Sigmoid colon (tissue), 6 donors: ENCODE measurements at regions not wholly inside any gene's neighbourhood (a gene's known extent, or its start where the extent isn't known, plus 50 kb on each side); places are given as distances from the start of the nearest gene placed in this dataset.
A peak's percentile ranks its signal among the peaks of the same experiment; 100 is the strongest.

Source experiments
- DNase-seq: peaks from one replicate; pipeline ENCODE4 v3.0.0-alpha.2; 2019
- H3K27ac ChIP-seq, 4 donors: fragments of 200-600 bp; sonication (generic); one replicate each; pipeline ENCODE4 v1.5.1; 2016 to 2019; ENCODE audit warnings: mild to moderate bottlenecking in 1 of 4
- H3K27me3 ChIP-seq, 3 donors: fragments of 200-600 bp; sonication (generic); one replicate each; pipeline ENCODE4 v1.5.1; 2019; ENCODE audit warnings: mild to moderate bottlenecking in 1 of 3
- H3K36me3 ChIP-seq, 4 donors: fragments of 200-600 bp; sonication (generic); one replicate each; pipeline ENCODE4 v1.5.1; 2016 to 2019
- H3K4me1 ChIP-seq, 4 donors: fragments of 200-600 bp; sonication (generic); one replicate each; pipeline ENCODE4 v1.5.1; 2017 to 2019
- H3K4me3 ChIP-seq, 4 donors: fragments of 200-600 bp; sonication (generic); one replicate each; pipeline ENCODE4 v1.5.1; 2017 to 2019; ENCODE audit warnings: mild to moderate bottlenecking in 2 of 4, moderate library complexity in 1 of 4
- H3K9me3 ChIP-seq, 4 donors: fragments of 200-600 bp in 3 of 4; sonication (generic) in 3 of 4; one replicate each; pipeline versions ENCODE4 v1.5.1 to v1.6.1; 2013 to 2019
- CTCF ChIP-seq, 4 experiments: fragments of 450-650 bp in 3 of 4; fragments of 200-600 bp in 1 of 4; IDR thresholded peaks; one replicate each; pipeline ENCODE4 v1.5.1; 2016 to 2019; ENCODE audit warnings: antibody characterized with exemption in 4 of 4, mild to moderate bottlenecking in 3 of 4, moderate library complexity in 2 of 4
- EP300 ChIP-seq, 4 donors: sonication (generic); formaldehyde crosslinking; IDR thresholded peaks; one replicate each; pipeline ENCODE4 v1.6.1; 2017; ENCODE audit warnings: antibody characterized with exemption in 4 of 4
- POLR2A ChIP-seq, 2 donors: fragments of 450-650 bp; IDR thresholded peaks; one replicate each; pipeline ENCODE4 v1.6.1; 2016; ENCODE audit warnings: antibody characterized with exemption in 2 of 2, mild to moderate bottlenecking in 2 of 2, moderate library complexity in 2 of 2
- POLR2AphosphoS5 ChIP-seq, 4 donors: sonication (generic); formaldehyde crosslinking; IDR thresholded peaks; one replicate each; pipeline ENCODE4 v1.6.1; 2017; ENCODE audit warnings: antibody characterized with exemption in 4 of 4
- whole genome bisulfite sequencing, 2 donors: extraction: QIAGEN DNeasy Blood & Tissue Kit; methylation state at CpG; one replicate each; pipeline ENCODE4 v1.1.7; 2013; 5-methylcytosine and 5-hydroxymethylcytosine counted together
- intact Hi-C: fragments of 100-400 bp; cut with DNase I; formaldehyde crosslinking; loops from one replicate; pipeline ENCODE4 v1.15.1; 2023
- donor health status: healthy with polysubstance abuse.
- donor health status: healthy.

- no peak overlapping the region for H3K27ac ChIP-seq
- H3K27me3 ChIP-seq: no peaks in the 10 kb centered on the region
- 49 to 91% methylated on average over 1 of the region's 1 CpG for WGBS, 2 donors
- TF ChIP-seq POLR2AphosphoS5 (IDR thresholded peaks at IDR 0.05) (no peak), EP300 (IDR thresholded peaks at IDR 0.05) (no peak), POLR2A (IDR thresholded peaks at IDR 0.05) (no peak), CTCF (IDR thresholded peaks at IDR 0.05) (no peak)
- intact Hi-C loops: no loop called here
- H3K4me3 ChIP-seq: no peak overlapping the region
- no peak for DNase-seq
- H3K9me3 ChIP-seq: no peaks in the 10 kb centered on the region
- H3K36me3 ChIP-seq: no peaks in the 10 kb centered on the region
- H3K4me1 ChIP-seq: peaks cover 0 to 28% (median 19%) of the 10 kb centered on the region in 4 donors
Observed at GRCh38 chr2:67312871-67313270, 84.3 kb upstream of the ETAA1 start.

GRCh38 chr2:67313536-67313935, 83.6 kb upstream of the ETAA1 start:
- Histone ChIP-seq H3K36me3 (no peaks in the 10 kb centered on the region), H3K4me1 (peaks cover 0 to 35% (median 24%) of the 10 kb centered on the region in 4 donors), H3K9me3 (no peaks in the 10 kb centered on the region), H3K4me3 (no peak overlapping the region), H3K27me3 (no peaks in the 10 kb centered on the region), H3K27ac (no peak overlapping the region)
- no peak for DNase-seq
- intact Hi-C loops: no loop called here
- 62 to 79% methylated on average over 1 of the region's 1 CpG for WGBS, 2 donors
- no peak for TF ChIP-seq EP300 (IDR thresholded peaks at IDR 0.05)
- no peak for TF ChIP-seq POLR2AphosphoS5 (IDR thresholded peaks at IDR 0.05)
- no peak for TF ChIP-seq POLR2A (IDR thresholded peaks at IDR 0.05)
- no peak for TF ChIP-seq CTCF (IDR thresholded peaks at IDR 0.05)

GRCh38 chr2:67318031-67318430, 79.1 kb upstream of the ETAA1 start:
- Histone ChIP-seq H3K9me3 (no peaks in the 10 kb centered on the region), H3K4me3 (no peak overlapping the region), H3K27ac (peak overlapping the region in 3 of 4 donors; percentile 49 to 75 (median 54)), H3K36me3 (no peaks in the 10 kb centered on the region), H3K4me1 (peaks cover 0 to 56% (median 53%) of the 10 kb centered on the region in 4 donors), H3K27me3 (no peaks in the 10 kb centered on the region)
- TF ChIP-seq CTCF (IDR thresholded peaks at IDR 0.05): no peak
- TF ChIP-seq POLR2A (IDR thresholded peaks at IDR 0.05): no peak
- no peak for TF ChIP-seq EP300 (IDR thresholded peaks at IDR 0.05)
- no peak for TF ChIP-seq POLR2AphosphoS5 (IDR thresholded peaks at IDR 0.05)
- WGBS, 2 donors: 96 to 100% methylated on average over 1 of the region's 1 CpG
- intact Hi-C loops: loop anchor here (5.0 kb wide), 1 partner anchor 56 kb away; no protein-coding TSS in a partner anchor
- no peak for DNase-seq

GRCh38 chr2:67318563-67318962, 78.6 kb upstream of the ETAA1 start:
- Histone ChIP-seq H3K27me3 (no peaks in the 10 kb centered on the region), H3K9me3 (no peaks in the 10 kb centered on the region), H3K36me3 (no peaks in the 10 kb centered on the region), H3K4me3 (no peak overlapping the region), H3K4me1 (peaks cover 0 to 61% (median 54%) of the 10 kb centered on the region in 4 donors), H3K27ac (peak overlapping the region in 3 of 4 donors; percentile 49 to 75 (median 54))
- TF ChIP-seq CTCF (IDR thresholded peaks at IDR 0.05) (no peak), POLR2A (IDR thresholded peaks at IDR 0.05) (no peak), POLR2AphosphoS5 (IDR thresholded peaks at IDR 0.05) (no peak), EP300 (IDR thresholded peaks at IDR 0.05) (no peak)
- WGBS, 2 donors: 53 to 78% methylated on average over 3 of the region's 3 CpGs
- intact Hi-C loops: loop anchor here (5.0 kb wide), 1 partner anchor 56 kb away; no protein-coding TSS in a partner anchor
- DNase-seq: no peak

- TF ChIP-seq EP300 (IDR thresholded peaks at IDR 0.05) (no peak), POLR2AphosphoS5 (IDR thresholded peaks at IDR 0.05) (no peak), CTCF (IDR thresholded peaks at IDR 0.05) (no peak), POLR2A (IDR thresholded peaks at IDR 0.05) (no peak)
- Histone ChIP-seq H3K36me3 (no peaks in the 10 kb centered on the region), H3K27ac (peak overlapping the region in 3 of 4 donors; percentile 49 to 75 (median 54)), H3K9me3 (no peaks in the 10 kb centered on the region), H3K4me1 (peaks cover 0 to 66% (median 57%) of the 10 kb centered on the region in 4 donors), H3K27me3 (no peaks in the 10 kb centered on the region), H3K4me3 (no peak overlapping the region)
- intact Hi-C loops: loop anchor here (5.0 kb wide), 1 partner anchor 57 kb away; no protein-coding TSS in a partner anchor
- no peak for DNase-seq
- 79 to 91% methylated on average over 6 of the region's 6 CpGs for WGBS, 2 donors
Observed at GRCh38 chr2:67318993-67319481, 78.1 kb upstream of the ETAA1 start.
